ENCODE measurements at regions not wholly inside any gene's neighbourhood (a gene's known extent, or its start where the extent isn't known, plus 50 kb on each side); places are given as distances from the start of the nearest gene placed in this dataset.
"Not testable (repeated sequence)": the region's sequence is repeated elsewhere in the genome, so short reads cannot be mapped to it uniquely, and the experiment has no call there.

DNA sequence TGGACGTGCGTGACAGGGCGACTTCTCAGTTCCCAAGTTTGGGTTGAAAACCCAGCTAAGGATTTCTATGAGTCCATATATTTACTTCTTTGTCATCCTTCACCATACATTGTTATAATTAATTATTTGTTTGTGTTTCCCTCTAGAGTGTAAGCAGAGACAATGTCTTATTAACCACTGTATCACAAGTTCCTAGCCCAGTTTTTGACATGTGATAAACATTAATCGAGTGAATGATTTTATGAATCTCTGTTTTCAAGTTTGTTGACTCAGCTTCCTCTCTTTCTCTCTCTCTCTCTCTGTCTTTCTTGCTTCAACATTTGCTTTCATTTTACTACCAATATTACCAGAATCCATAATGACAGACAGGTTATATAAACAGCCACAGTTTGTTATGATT, 1259.6 kb upstream of the TENM4 start:
- POLR2A ChIA-PET = no interaction called here

DNA sequence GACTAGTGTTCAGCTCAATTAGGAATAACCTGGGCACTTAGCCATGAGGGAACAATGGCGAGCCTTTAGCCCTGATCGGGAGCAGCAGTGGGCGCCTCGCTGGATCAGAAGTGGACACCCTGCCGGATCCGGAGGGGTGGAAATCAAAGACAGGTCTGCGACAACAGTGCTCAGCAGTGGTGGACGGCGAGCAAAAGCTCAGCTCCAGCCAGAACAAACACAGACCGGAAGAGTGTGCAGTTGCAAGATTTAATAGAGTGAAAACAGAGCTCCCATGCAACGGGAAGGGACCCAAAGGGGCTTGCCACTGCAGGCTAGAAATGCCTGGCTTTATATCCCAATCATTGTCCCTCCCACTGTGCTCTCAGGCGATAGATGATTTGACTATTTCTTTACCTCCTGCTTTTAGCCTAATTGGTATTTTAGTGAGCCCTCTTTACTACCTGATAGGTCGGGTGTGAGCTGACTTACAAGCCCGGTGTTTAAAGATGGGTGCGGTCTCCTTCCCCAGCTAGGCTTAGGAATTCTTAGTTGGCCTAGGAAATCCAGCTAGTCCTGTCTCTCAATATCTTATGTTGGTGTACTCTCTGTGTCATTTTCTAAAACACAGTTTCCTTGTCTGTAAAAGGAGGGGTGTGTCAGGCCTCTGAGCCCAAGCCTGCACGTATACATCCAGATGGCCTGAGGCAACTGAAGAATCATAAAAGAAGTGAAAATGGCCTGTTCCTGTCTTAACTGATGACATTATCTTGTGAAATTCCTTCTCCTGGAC, 1258.8 kb upstream of the TENM4 start:
- POLR2A ChIA-PET, CTCF ChIA-PET: not testable (repeated sequence)

More for the DNA sequence above, 1259.6 kb upstream of the TENM4 start:
- CTCF ChIA-PET = no interaction called here

DNA sequence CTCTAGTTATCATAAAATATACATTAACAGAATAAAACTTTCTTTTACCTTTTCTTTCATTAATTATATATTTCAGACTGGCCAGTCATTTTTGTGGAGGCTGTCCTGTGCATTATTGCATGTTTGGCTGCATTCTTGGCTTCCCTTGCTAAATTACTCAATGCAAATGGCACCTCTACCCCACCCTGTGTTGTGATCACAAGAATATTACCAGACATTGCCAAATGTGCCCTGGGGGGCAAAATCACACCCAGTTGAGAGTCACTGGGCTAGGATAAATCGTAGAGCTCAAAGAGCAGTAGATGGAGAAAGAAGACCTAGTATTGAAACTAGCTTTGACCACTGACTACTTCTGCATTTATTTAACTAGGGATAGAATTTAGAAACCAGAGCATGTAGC, 1257.8 kb upstream of the TENM4 start:
- POLR2A ChIA-PET = no interaction called here

DNA sequence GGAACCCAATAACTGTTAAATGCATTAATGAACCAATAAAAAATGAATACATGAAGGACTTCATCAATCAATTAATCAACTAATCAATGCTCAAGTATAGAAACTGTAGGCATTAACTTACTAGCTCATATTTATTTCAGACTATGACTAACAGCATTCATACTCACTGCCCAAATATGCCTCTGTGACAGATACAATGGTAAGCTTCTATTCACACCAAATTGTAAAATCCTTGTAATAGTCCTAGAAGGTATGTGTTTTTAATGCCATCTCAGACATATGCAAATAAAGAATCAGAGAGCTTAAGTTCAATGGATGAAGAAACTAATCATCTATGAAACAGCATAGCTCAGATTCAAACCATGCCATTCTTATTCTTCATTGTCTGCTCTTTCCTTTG, 1253.6 kb upstream of the TENM4 start:
- ChIA-PET POLR2A (no interaction called here), CTCF (no interaction called here)

More for the DNA sequence above, 1257.8 kb upstream of the TENM4 start:
- CTCF ChIA-PET = no interaction called here

DNA sequence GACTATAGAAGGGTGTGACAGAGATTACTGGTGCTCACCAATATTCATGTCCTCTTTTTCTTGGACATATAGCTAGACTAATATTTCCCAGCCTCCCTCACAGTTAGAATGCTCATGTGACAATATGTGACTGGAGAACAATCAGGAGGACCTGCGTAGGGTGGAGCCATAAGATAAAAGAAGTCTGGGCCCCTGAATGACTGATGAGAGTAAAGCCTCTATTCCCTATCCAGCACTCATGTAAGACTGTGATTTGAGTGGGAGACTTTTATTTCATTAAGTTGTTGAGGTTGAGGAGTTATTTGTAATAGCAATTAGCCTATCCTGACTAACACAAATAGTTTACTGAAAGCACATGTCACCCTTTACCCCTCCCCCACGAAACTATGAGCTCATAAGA, 1247.1 kb upstream of the TENM4 start:
- ChIA-PET CTCF (no interaction called here), POLR2A (no interaction called here)

DNA sequence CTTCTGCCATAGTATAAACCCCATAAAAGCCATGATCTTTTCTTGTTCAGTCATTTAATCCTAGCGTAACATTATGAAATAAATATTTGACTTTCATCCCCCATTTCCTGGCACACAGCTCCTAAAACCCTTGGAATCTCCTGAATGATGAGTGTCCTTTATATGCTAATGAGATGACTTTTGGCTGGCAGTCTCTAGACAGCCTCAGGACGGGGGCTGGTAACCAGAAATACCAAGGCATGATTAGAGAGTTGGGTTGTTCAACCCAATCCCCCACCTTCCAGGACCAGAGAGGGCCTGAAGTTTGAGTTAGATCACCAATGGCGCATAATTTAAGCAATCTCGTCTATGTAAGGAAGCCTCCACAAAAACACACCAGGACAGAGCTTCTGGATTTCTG, 1246.1 kb upstream of the TENM4 start:
- CTCF ChIA-PET = no interaction called here
- POLR2A ChIA-PET = no interaction called here

DNA sequence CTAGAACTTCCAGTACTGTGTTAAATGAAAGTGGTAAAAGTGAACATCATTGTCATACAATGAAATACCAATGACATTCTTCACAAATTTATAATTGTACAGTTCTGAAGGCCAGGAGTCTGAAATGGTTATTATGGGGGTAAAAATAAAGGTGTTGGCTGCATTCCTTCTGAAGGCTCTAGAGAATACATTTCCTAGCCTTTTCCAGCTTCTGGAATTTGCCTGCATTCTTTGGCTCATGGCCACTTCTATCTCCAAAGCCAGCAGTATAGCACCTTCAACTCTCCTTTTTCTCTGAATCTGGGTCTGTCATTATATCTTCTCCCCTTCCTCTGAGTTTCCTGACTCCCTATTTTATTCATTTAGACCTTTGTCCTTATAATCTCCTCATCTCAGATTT, 1232.7 kb upstream of the TENM4 start:
- POLR2A ChIA-PET = no interaction called here
- CTCF ChIA-PET = no interaction called here

DNA sequence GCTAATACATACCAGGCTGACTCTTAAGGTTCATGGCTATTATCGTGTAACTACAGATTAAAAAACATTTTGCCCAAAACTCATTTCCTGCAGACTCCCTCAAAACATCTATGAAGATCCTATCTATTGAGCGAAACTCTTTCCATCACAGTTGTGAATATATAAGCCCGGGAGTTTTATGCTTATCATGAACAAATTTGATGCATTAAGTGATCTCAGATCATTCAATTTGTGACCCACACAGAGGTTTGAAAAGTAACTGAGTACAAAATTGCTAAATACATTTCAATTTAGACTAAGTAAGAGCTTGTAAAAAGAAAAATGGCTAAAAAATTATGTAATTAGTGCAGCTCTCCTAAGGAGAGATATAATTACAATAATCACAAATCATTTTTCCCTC, 1228.8 kb upstream of the TENM4 start:
- CTCF ChIA-PET = no interaction called here
- POLR2A ChIA-PET = no interaction called here

DNA sequence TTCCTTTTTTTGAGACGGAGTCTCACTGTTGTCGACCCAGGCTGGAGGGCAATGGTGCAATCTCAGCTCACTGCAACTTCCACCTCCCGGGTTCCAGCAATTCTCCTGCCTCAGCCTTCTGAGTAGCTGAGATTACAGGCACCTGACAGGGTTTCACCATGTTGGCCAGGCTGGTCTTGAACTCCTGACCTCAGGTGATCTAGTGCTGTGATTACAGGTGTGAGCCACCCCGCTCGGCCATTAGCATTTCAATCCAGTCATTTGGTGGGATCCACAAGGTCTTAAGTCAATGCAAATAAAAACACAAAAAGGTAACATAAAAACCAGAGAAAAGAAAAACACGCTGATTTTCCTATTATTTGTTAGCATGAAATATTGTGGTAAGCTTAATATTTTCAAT, 1227.2 kb upstream of the TENM4 start:
- CTCF ChIA-PET = no interaction called here

DNA sequence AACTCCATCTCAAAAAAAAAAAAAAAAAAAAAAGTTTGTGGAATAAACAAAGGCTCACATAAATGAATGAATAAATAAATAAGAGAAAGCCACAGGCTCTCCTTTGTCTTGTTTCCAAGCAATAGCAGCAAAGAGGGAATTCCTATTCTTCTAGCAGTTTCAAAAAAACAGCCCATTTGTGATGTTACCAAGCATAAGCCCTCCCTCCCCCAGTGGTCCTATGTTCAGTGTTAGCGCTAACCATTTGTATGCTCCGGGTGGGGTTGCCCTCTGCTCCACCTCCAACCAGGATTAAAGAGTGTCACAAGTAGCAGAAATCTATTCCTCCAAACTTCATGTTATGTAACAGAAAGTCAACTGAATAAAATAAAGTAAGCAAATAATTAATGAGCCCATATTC, 1215.0 kb upstream of the TENM4 start:
- ChIA-PET CTCF (no interaction called here), POLR2A (no interaction called here)

More for the DNA sequence above, 1227.2 kb upstream of the TENM4 start:
- POLR2A ChIA-PET = no interaction called here

DNA sequence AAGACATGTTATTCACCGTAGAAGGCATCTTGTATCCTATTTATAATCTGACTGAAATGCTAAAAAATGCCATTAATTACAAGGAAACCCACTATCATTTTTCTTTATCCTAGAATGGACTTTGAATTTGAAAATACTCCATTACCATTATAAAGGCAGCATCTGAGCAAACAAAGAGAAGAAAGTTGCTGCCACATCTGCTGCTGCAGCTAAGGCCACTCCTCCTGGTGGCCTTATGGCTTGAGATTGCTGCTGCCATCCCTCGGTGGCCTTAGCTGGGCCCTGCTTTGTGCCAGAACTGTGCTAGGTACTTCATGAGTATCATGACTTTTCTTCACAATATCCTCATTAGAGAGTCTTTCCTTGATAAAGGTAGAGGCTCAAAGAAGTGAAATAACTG, 1210.1 kb upstream of the TENM4 start:
- ChIA-PET CTCF (no interaction called here), POLR2A (no interaction called here)

GRCh38 chr11:80649186-80649585, 1208.4 kb upstream of the TENM4 start:
- CTCF ChIA-PET = no interaction called here
- POLR2A ChIA-PET = no interaction called here

DNA sequence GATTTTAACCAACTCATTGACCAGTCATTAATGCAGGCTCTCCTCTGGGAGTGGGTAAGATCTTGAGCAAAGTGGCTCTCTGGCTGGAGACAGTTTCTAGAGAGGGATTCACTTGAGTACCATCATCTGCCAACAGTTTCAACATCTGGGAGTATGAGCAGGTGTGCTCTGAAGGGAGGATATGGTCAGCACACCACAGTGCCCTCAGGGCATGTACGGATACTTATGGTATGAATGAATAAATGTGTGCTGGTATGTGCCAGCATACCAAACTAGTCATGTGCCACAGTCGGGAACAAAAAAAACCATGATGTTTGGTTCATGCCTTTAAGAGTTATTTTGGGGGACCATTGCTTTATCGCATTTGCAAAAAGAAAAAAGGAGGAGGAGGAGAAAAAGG, 1197.5 kb upstream of the TENM4 start:
- ChIA-PET CTCF (no interaction called here), POLR2A (no interaction called here)

DNA sequence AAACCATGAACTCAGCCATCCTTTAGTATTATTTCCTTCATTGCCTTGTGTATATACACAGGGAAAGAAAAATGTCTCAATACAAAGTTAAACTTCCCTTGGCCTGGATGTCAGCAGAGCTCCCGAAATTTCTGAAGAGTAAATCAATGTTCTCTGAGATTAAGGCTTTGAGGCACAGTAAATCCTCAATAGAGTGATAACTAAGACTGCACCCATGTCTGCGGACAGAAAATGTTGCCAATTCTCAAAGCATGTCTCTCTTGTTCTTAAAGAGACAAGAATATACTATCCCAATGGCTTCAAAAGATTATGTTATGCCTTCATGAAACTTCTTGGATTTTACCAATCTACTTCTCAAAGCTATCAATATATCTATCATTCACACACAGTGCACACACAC, 1196.7 kb upstream of the TENM4 start:
- ChIA-PET POLR2A (no interaction called here), CTCF (no interaction called here)

- ChIA-PET CTCF (no interaction called here), POLR2A (no interaction called here)
These were observed 1196.2 kb upstream of the TENM4 start for GRCh38 chr11:80636999-80637398.

GRCh38 chr11:80635178-80635577, 1194.3 kb upstream of the TENM4 start:
- CTCF ChIA-PET = no interaction called here
- POLR2A ChIA-PET = no interaction called here

- POLR2A ChIA-PET = no interaction called here
- CTCF ChIA-PET = no interaction called here
These were observed 1191.9 kb upstream of the TENM4 start for GRCh38 chr11:80632691-80633090.

DNA sequence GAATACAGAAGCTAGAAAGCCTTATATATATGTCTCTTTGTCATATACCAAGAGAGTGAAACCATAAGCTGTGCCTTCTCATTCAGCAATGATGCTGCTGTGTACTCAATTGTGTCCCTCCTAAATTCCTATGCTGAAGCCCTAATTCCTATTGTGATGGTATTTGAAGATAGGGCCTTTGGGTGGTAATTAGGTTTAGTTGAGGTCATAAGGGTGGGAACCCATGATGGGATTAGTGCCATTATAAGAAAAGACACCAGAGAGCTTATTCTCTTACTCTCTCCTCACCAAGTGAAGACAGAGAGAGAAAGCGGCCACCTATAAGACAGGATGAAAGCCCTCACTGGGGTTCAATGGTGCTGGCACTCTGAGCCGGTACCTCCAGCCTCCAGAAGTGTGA, 1191.3 kb upstream of the TENM4 start:
- ChIA-PET CTCF (no interaction called here), POLR2A (no interaction called here)

GRCh38 chr11:80629466-80629865, 1188.6 kb upstream of the TENM4 start:
- ChIA-PET CTCF (no interaction called here), POLR2A (no interaction called here)

DNA sequence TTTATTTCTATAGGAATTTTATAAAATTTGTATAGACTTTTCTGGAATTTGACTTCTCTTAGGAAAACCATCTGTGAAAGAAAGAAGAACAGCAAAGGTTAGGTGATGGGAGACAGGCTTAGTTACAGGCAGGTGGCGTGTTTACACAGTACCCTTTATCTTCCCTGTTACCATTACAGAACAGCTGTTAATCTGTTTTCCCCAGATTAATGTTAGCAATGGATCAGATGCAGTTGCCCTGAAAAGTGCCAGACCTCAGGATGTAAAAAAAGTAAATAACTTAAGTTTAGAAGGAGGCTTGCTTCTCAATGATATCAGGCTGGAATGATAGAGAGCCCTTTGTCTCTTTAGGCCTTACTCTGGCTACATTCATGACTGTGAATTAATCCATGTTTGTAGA, 1186.5 kb upstream of the TENM4 start:
- ChIA-PET POLR2A (no interaction called here), CTCF (interaction anchor here (0.6 kb wide), 1 partner anchor 115 kb away, joined by 3 read pairs; no protein-coding TSS in a partner anchor)

DNA sequence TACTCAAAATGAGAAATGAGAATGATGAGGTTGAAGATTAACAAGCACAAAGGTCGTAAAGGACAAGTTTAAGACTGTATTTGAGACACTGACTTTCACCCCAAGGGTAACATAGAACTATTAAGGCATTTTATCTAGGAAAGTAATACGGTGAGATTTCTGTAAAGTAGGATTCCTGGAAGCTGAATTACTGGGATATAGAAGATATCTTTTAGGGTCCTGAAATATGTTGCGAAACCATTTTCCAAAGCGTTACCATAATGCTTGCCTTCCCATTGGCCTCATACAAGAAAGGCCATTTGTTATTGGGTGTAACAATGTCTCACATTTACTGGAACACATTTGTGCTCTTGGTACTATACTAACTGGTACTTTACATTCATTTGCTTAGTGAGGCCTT, 1185.9 kb upstream of the TENM4 start:
- CTCF ChIA-PET = no interaction called here
- POLR2A ChIA-PET = no interaction called here

DNA sequence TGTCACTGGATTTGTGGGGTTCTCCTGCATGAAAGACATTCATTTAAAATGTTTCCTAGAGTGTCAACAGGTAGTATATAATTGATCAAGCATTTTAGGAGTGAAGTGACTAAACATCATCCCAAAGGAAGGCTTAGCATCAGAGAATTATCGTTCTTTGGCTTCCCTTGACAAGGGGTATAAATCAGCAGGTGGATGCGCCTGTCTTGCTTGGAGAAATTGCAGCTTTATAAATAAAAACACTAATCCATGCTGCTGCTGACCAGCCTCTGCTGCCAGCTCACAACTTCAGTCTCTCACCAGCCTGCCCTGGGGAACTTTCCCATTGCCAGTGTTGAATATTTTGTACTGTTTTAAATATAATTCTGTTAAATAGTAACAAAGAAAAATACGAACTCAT, 1184.7 kb upstream of the TENM4 start:
- POLR2A ChIA-PET = no interaction called here
- CTCF ChIA-PET = no interaction called here

- POLR2A ChIA-PET = no interaction called here
- CTCF ChIA-PET = no interaction called here
These were observed 1181.0 kb upstream of the TENM4 start for GRCh38 chr11:80621871-80622270.
